Activated CD4-positive, alpha-beta T cell treated with anti-CD3 and anti-CD28 coated beads, Interleukin-2, Interleukin-6, amounts not matched to agents 100 ng/mL and 50 ng/mL, durations not matched to agents 16 hours and 8 hours (primary cell): ENCODE measurements at regions not wholly inside any gene's neighbourhood (a gene's known extent, or its start where the extent isn't known, plus 50 kb on each side); places are given as distances from the start of the nearest gene placed in this dataset.
A peak's percentile ranks its signal among the peaks of the same experiment; 100 is the strongest.
"Not testable (repeated sequence)": the region's sequence is repeated elsewhere in the genome, so short reads cannot be mapped to it uniquely, and the experiment has no call there.

Experiments
- DNase-seq: peaks from one replicate; pipeline ENCODE4 v3.0.0-alpha.2; 2020

GRCh38 chr13:105758918-105759860, 776.3 kb downstream of the EFNB2 start:
- no peak for DNase-seq

DNA sequence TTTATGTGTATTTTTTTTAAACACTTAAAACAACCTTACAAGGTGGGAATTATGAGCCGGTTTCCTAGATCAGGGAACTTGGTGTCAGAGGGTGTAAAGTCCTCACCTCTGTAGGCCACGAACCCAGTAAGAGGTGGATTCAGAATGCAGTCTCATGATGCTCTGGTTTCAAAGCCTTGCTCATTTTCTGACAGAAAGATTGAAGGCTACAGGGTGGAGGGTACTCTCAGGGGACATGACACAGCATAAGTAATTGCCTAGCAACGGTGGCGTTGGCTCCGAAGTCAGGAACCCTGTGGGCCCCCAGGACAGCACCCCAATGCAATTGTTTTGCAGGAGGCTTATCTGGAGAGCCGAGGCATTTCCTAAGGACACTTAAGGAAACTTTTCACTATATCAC, 794.7 kb downstream of the EFNB2 start:
- DNase-seq, result no peak

- no peak for DNase-seq
Observed at GRCh38 chr13:105737688-105738087, 797.8 kb downstream of the EFNB2 start.

DNA sequence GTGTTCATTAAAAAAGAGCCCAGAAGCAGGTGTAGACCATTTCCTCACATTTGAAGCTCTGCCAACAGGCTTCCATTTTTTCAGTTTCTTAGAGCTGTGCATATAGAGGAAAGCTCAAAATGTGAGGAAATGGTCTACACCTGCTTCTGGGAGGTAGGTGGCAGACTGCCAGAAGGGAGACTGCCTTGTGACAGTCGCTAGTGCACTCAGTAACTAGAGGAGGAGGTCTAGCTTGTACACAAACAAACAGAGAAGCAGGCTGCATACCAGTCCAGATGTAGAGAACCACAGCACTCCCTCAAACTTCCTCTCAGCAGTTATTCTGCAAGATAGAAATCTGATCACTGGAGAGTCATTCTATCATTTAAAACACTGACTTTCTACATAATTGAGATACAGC, 800.2 kb downstream of the EFNB2 start:
- no peak for DNase-seq

- no peak for DNase-seq
Observed at GRCh38 chr13:105732806-105733529, 802.5 kb downstream of the EFNB2 start.

GRCh38 chr13:105725887-105726286, 809.6 kb downstream of the EFNB2 start:
- no peak for DNase-seq

GRCh38 chr13:105721016-105721415, 814.4 kb downstream of the EFNB2 start:
- no peak for DNase-seq

- no peak for DNase-seq
Observed at GRCh38 chr13:105719859-105720258, 815.6 kb downstream of the EFNB2 start.

GRCh38 chr13:105709181-105709580, 826.3 kb downstream of the EFNB2 start:
- no peak for DNase-seq

- DNase-seq, result no peak
Observed at GRCh38 chr13:105703843-105704242, 831.6 kb downstream of the EFNB2 start.

DNA sequence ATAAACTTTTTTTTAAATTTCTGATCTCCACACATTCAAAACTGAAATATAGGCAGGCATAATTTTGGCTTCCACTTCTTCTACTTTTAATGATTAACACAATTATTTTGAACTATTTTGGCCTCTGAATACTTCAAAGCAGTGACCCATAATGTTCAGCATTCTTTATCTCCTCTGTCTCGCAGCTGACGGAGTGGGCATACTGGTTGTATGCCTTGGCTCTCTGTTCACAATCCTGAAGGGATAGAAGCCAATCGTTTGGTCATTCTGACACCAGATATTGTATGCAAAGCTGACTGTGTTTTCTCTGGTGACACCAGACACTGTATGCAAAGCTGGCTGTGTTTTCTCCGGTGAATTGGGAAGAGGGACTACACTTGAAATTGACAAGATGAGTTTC, 833.0 kb downstream of the EFNB2 start:
- no peak for DNase-seq

GRCh38 chr13:105692769-105693168, 842.7 kb downstream of the EFNB2 start:
- no peak for DNase-seq

DNA sequence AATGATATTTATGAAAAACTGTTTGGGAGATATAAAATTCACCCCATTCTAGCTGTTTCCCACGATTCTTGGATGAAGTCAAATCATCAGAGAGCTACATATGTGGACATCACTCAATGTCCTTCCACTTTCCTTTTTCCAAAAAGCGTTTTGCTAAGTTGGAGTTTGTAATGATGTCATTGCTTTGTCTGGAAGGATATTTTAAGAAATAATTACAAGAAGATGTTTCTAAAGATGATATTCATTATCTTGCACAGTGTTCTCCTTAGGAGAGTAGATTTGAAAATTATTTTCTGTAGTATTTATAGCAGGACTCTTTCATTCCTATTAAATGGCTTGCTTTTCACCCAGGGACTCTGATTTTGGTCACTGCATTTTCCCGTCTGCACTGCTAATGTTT, 851.2 kb downstream of the EFNB2 start:
- DNase-seq, result no peak

- DNase-seq, result no peak
Observed at GRCh38 chr13:105679838-105680237, 855.6 kb downstream of the EFNB2 start.

GRCh38 chr13:105678072-105678471, 857.4 kb downstream of the EFNB2 start:
- DNase-seq, result peak; percentile 8

- no peak for DNase-seq
Observed at GRCh38 chr13:105672881-105673280, 862.6 kb downstream of the EFNB2 start.

DNA sequence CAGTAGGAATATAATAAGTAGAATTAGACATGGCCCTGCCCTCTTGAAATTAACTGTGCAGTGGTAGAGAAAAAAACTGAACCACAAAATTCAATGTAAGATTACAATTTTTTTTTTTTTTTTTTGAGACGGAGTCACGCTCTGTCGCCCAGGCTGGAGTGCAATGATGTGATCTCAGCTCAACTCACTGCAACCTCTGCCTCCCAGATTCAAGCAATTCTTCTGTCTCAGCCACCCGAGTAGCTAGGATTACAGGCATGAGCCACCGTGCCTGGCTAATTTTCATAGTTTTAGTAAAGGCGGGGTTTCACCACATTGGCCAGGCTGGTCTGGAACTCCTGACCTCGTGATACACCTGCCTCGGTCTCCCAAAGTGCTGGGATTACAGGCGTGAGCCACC, 864.3 kb downstream of the EFNB2 start:
- not testable (repeated sequence) for DNase-seq

GRCh38 chr13:105670179-105670990, 865.1 kb downstream of the EFNB2 start:
- no peak for DNase-seq

GRCh38 chr13:105665284-105665683, 870.2 kb downstream of the EFNB2 start:
- DNase-seq, result no peak

DNA sequence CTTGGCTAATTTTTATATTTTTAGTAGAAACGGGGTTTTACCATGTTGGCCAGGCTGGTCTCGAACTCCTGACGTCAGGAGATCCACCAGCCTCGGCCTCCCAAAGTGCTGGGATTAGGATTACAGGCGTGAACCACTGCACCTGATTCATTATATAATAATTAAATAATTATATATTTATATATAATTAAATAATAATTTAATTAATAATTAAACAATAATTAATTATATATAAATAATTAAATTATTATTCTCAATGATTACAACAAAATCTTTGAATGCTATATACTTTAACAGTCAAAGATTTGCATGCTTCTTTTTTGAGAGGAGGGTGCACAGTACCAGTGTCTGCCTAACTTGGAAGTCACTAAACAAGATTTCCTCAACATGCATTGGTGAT, 872.3 kb downstream of the EFNB2 start:
- DNase-seq, result no peak

- no peak for DNase-seq
Observed at GRCh38 chr13:105660561-105660960, 874.9 kb downstream of the EFNB2 start.

DNA sequence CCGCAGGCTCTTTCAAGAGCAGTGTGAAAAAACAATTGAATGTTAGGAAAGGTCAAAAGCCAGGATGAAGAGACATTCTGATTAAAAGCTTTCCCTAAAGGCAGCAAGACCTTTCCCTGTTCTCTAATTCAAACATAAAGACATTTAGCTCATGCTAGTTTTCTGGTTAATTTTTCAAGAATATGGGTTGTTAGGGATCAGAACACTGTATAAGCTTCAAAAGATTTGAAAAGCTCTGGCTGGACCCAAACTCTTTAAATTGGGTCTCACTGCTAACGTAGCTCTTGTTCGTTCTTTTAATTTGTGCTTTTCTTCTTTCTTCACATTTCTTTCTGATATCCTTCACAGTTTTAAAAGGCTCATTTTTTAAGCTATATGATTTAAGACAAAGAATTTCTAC, 877.0 kb downstream of the EFNB2 start:
- DNase-seq, result no peak

DNA sequence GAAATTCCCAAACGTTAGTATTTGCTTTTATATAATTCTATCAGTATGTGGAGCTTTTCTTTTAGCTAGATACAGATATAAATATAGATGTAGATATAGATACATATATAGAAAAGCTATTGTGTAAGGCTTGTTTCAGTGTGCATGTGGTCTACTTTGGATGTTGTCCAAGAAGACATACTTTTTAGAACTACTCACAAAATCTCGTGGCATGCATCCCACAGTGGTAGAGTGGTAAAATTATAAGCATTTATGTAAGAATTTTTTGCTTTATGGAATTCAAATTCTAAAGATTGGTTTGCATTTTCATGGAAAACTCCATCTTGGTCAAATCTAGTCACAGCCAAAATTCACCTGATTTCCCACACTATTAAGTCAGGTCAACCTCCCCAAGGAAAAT, 880.4 kb downstream of the EFNB2 start:
- DNase-seq, result no peak
